NCI-H510A treated with DMSO at 0.1 percent for 48 hours (cell line): ENCODE measurements at regions not wholly inside any gene's neighbourhood (a gene's known extent, or its start where the extent isn't known, plus 50 kb on each side); places are given as distances from the start of the nearest gene placed in this dataset.

Experiments used
- DNase-seq: peaks from one replicate; lab custom pipeline; 2025; lab: John Stamatoyannopoulos, UW

- DNase-seq: no peak
Observed at GRCh38 chr11:111026241-111026640, 219.3 kb upstream of the POU2AF2 start.

GRCh38 chr11:111021131-111021530 lies 224.4 kb upstream of the POU2AF2 start:
- DNase-seq: no peak

- no peak for DNase-seq
Observed at GRCh38 chr11:111019871-111020670, 225.5 kb upstream of the POU2AF2 start.

- no peak for DNase-seq
Observed at GRCh38 chr11:111019451-111019850, 226.1 kb upstream of the POU2AF2 start.

- no peak for DNase-seq
Observed at GRCh38 chr11:111018566-111018965, 227.0 kb upstream of the POU2AF2 start.

- no peak for DNase-seq
Observed at GRCh38 chr11:111012491-111012890, 233.0 kb upstream of the POU2AF2 start.

GRCh38 chr11:111011275-111011594 lies 234.3 kb upstream of the POU2AF2 start:
- DNase-seq: no peak

- DNase-seq: no peak
Observed at GRCh38 chr11:111010391-111011274, 234.9 kb upstream of the POU2AF2 start.

GRCh38 chr11:111006227-111006626 lies 239.3 kb upstream of the POU2AF2 start:
- DNase-seq: no peak

GRCh38 chr11:111001986-111002611 lies 243.4 kb upstream of the POU2AF2 start:
- no peak for DNase-seq

- no peak for DNase-seq
Observed at GRCh38 chr11:111001081-111001430, 244.5 kb upstream of the POU2AF2 start.

- no peak for DNase-seq
Observed at GRCh38 chr11:111000400-111001080, 245.0 kb upstream of the POU2AF2 start.

- DNase-seq: no peak
Observed at GRCh38 chr11:110992481-110992880, 253.0 kb upstream of the POU2AF2 start.

GRCh38 chr11:110991661-110992355 lies 253.7 kb upstream of the POU2AF2 start:
- DNase-seq: no peak

- no peak for DNase-seq
Observed at GRCh38 chr11:110990311-110990710, 255.2 kb upstream of the POU2AF2 start.

GRCh38 chr11:110989428-110990133 lies 255.9 kb upstream of the POU2AF2 start:
- no peak for DNase-seq

- DNase-seq: no peak
Observed at GRCh38 chr11:110988671-110989070, 256.9 kb upstream of the POU2AF2 start.

- no peak for DNase-seq
Observed at GRCh38 chr11:110986016-110986415, 259.5 kb upstream of the POU2AF2 start.

- no peak for DNase-seq
Observed at GRCh38 chr11:110985547-110985946, 260.0 kb upstream of the POU2AF2 start.

- DNase-seq: no peak
Observed at GRCh38 chr11:110984693-110985092, 260.8 kb upstream of the POU2AF2 start.

- DNase-seq: no peak
Observed at GRCh38 chr11:110984147-110984546, 261.4 kb upstream of the POU2AF2 start.
